Suprapubic skin (tissue), 4 donors: ENCODE measurements at regions not wholly inside any gene's neighbourhood (a gene's known extent, or its start where the extent isn't known, plus 50 kb on each side); places are given as distances from the start of the nearest gene placed in this dataset.

Source experiments
- CTCF ChIP-seq, 2 donors: fragments of 200-600 bp in 1 of 2; fragments of 450-650 bp in 1 of 2; sonication (generic) in 1 of 2; IDR thresholded peaks; one replicate each; pipeline ENCODE4 v1.5.1; 2016 to 2019; ENCODE audit warnings: antibody characterized with exemption in 2 of 2, mild to moderate bottlenecking in 1 of 2, moderate library complexity in 1 of 2
- EP300 ChIP-seq: sonication (generic); formaldehyde crosslinking; IDR thresholded peaks from one replicate; pipeline ENCODE4 v1.6.1; 2017; ENCODE audit warnings: antibody characterized with exemption
- POLR2AphosphoS5 ChIP-seq, 3 donors: sonication (generic); formaldehyde crosslinking; IDR thresholded peaks; one replicate each; pipeline ENCODE4 v1.6.1; 2017; ENCODE audit warnings: antibody characterized with exemption in 3 of 3

DNA sequence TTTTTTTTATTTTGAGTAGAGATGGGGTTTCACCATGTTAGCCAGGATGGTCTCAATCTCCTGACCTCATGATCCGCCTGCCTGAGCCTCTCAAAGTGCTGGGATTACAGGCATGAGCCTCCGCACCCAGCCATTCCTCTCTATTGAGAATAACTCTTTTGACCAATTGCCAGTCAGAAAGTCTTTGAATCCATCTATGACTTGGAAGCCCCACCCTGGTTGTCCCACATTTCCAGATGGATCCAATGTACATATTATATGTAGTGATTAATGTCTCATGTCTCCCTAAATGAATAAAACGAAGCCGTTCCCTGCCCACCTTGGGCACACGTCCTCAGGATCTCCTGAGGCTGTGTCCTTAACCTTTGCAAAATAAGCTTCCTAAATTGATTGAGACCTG, 228.3 kb upstream of the NLRP1 start:
- no peak for TF ChIP-seq CTCF (IDR thresholded peaks at IDR 0.05)
- no peak for TF ChIP-seq EP300
- no peak for TF ChIP-seq POLR2AphosphoS5 (IDR thresholded peaks at IDR 0.05)
